Body of pancreas (tissue), 4 donors: ENCODE measurements at regions not wholly inside any gene's neighbourhood (a gene's known extent, or its start where the extent isn't known, plus 50 kb on each side); places are given as distances from the start of the nearest gene placed in this dataset.

Experiments
- ATAC-seq: fragments of 150-250 bp; one replicate; pipeline ENCODE4 v1.9.1; 2016
- DNase-seq, 4 donors: peaks; one replicate each; pipeline ENCODE4 v3.0.0-alpha.2; 2019
- H3K27ac ChIP-seq, 4 donors: fragments of 200-600 bp; sonication (generic); 1 replicate in 3 of 4; 2 replicates in 1 of 4; pipeline versions ENCODE4 v1.5.1 to v1.6.1; 2016 to 2019; ENCODE audit warnings: mild to moderate bottlenecking in 1 of 4, mixed read lengths in 1 of 4, moderate library complexity in 1 of 4
- H3K27me3 ChIP-seq, 2 donors: fragments of 200-600 bp; sonication (generic); one replicate each; pipeline ENCODE4 v1.6.0; 2016; ENCODE audit warnings: mild to moderate bottlenecking in 1 of 2
- H3K36me3 ChIP-seq, 2 donors: fragments of 200-600 bp; sonication (generic); replicated peaks in 1 of 2; 2 replicates each; pipeline ENCODE4 v1.5.1; 2016; ENCODE audit warnings: low read depth in 2 of 2; ENCODE audit not compliant: insufficient read depth in 1 of 2
- H3K4me1 ChIP-seq: fragments of 200-600 bp; sonication (generic); one replicate; pipeline ENCODE4 v1.6.0; 2016
- H3K4me3 ChIP-seq, 2 donors: fragments of 200-600 bp; sonication (generic); 1 replicate in 1 of 2; 2 replicates in 1 of 2; pipeline ENCODE4 v1.5.1; 2016 to 2019
- H3K9me3 ChIP-seq, 3 donors: fragments of 200-600 bp; sonication (generic); 1 replicate in 2 of 3; 2 replicates in 1 of 3; pipeline ENCODE4 v1.5.1; 2016
- CTCF ChIP-seq, 7 experiments: fragments of 450-650 bp in 4 of 7; fragments of 200-600 bp in 3 of 7; sonication (generic) in 3 of 7; IDR thresholded peaks; one replicate each; pipeline ENCODE4 v1.5.1; 2016 to 2019; ENCODE audit warnings: antibody characterized with exemption in 7 of 7
- POLR2A ChIP-seq, 3 donors: fragments of 450-650 bp; IDR thresholded peaks; one replicate each; pipeline ENCODE4 v1.6.1; 2016; ENCODE audit warnings: antibody characterized with exemption in 3 of 3, mild to moderate bottlenecking in 2 of 3
- WGBS, 2 donors: methylation state at CpG; one replicate each; pipeline ENCODE4 v1.1.5; 2017; 5-methylcytosine and 5-hydroxymethylcytosine counted together
- intact Hi-C: fragments of 100-400 bp; cut with DNase I; formaldehyde crosslinking; loops from one replicate; pipeline ENCODE4 v1.15.1; 2023

- ATAC-seq (no peak), DNase-seq (no peak)
- no peaks in the 10 kb centered on the region for H3K36me3 ChIP-seq
- H3K27me3 ChIP-seq: no peaks in the 10 kb centered on the region
- intact Hi-C loops: no loop called here
- H3K9me3 ChIP-seq: no peaks in the 10 kb centered on the region
- no peak overlapping the region for H3K27ac ChIP-seq
- no peaks in the 10 kb centered on the region for H3K4me1 ChIP-seq
- no peak overlapping the region for H3K4me3 ChIP-seq
- WGBS, 2 donors: 58 to 59% methylated on average over 6 of the region's 6 CpGs
- no peak for TF ChIP-seq CTCF (IDR thresholded peaks at IDR 0.05)
- TF ChIP-seq POLR2A (IDR thresholded peaks at IDR 0.05): no peak
Observed at GRCh38 chr6:44527181-44527580, 139.7 kb downstream of the CDC5L start.

DNA sequence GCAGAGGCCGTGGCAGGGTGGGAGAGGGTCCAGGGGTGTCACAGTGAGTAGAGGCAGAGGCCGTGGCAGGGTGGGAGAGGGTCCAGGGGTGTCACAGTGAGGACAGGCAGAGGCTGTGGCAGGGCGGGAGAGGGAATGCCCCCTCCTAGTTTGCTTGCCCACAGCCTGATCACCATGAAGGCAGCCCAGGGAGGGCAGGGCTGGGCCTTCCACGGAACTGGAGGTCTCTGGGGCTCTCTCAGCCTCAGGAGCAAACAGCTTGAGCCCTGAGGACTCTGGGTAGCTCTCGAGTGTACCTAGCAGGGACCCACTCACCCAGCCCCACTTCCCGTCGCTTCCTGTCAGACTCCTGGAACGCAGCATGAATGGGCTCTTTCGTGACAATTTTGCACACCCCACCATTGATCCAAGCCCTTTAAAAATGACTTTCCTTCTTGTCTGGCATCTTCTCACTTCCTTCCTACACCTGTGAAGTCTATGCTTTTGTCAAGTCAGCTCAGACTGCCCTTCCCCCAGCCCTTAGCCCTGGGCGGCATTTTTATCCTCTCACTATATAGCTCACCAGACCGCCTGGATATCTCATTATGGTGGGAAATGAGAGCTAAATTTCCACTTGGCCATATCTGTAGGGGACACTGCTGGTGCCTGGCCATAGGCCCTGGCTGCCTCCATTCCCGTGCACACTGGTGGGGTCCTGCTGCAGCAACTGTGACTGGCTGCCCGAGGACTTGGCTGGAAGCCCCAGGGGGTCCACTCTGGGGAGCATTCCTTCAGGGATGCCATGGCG is 140.3 kb downstream of the CDC5L start:
- no peaks in the 10 kb centered on the region for H3K9me3 ChIP-seq
- H3K36me3 ChIP-seq: no peaks in the 10 kb centered on the region
- no peaks in the 10 kb centered on the region for H3K4me1 ChIP-seq
- no peaks in the 10 kb centered on the region for H3K27me3 ChIP-seq
- intact Hi-C loops: no loop called here
- no peak for TF ChIP-seq POLR2A (IDR thresholded peaks at IDR 0.05)
- TF ChIP-seq CTCF (IDR thresholded peaks at IDR 0.05): no peak
- 77 to 78% methylated on average over 12 to 14 of the region's 14 CpGs for WGBS, 2 donors
- no peak overlapping the region for H3K4me3 ChIP-seq
- ATAC-seq (no peak), DNase-seq (no peak)
- H3K27ac ChIP-seq: no peak overlapping the region

GRCh38 chr6:44528370-44528644 is 140.8 kb downstream of the CDC5L start:
- 73 to 84% methylated on average over 4 of the region's 5 CpGs for WGBS, 2 donors

GRCh38 chr6:44528716-44529115 is 141.2 kb downstream of the CDC5L start:
- ATAC-seq: no peak
- no peak for TF ChIP-seq POLR2A (IDR thresholded peaks at IDR 0.05)
- TF ChIP-seq CTCF (IDR thresholded peaks at IDR 0.05): no peak
- Histone ChIP-seq H3K9me3 (no peaks in the 10 kb centered on the region), H3K36me3 (no peaks in the 10 kb centered on the region), H3K4me3 (no peak overlapping the region), H3K4me1 (no peaks in the 10 kb centered on the region), H3K27ac (no peak overlapping the region), H3K27me3 (no peaks in the 10 kb centered on the region)
- intact Hi-C loops: no loop called here
- no peak for DNase-seq
- 78 to 80% methylated on average over 2 of the region's 2 CpGs for WGBS, 2 donors

More at GRCh38 chr6:44528370-44528644, 140.8 kb downstream of the CDC5L start:
- no peaks in the 10 kb centered on the region for H3K27me3 ChIP-seq
- TF ChIP-seq CTCF (IDR thresholded peaks at IDR 0.05): no peak
- no peak for TF ChIP-seq POLR2A (IDR thresholded peaks at IDR 0.05)
- H3K4me1 ChIP-seq: no peaks in the 10 kb centered on the region
- H3K4me3 ChIP-seq: no peak overlapping the region
- no peaks in the 10 kb centered on the region for H3K36me3 ChIP-seq
- intact Hi-C loops: no loop called here
- no peaks in the 10 kb centered on the region for H3K9me3 ChIP-seq
- ATAC-seq (no peak), DNase-seq (no peak)
- H3K27ac ChIP-seq: no peak overlapping the region
